ENCODE measurements at regions not wholly inside any gene's neighbourhood (a gene's known extent, or its start where the extent isn't known, plus 50 kb on each side); places are given as distances from the start of the nearest gene placed in this dataset.
"Not testable (repeated sequence)": the region's sequence is repeated elsewhere in the genome, so short reads cannot be mapped to it uniquely, and the experiment has no call there.

GRCh38 chr2:4882941-4883340, 809.2 kb upstream of the SOX11 start:
- FAIRE-seq = no peak

GRCh38 chr2:4883375-4883774, 808.8 kb upstream of the SOX11 start:
- FAIRE-seq = no peak

DNA sequence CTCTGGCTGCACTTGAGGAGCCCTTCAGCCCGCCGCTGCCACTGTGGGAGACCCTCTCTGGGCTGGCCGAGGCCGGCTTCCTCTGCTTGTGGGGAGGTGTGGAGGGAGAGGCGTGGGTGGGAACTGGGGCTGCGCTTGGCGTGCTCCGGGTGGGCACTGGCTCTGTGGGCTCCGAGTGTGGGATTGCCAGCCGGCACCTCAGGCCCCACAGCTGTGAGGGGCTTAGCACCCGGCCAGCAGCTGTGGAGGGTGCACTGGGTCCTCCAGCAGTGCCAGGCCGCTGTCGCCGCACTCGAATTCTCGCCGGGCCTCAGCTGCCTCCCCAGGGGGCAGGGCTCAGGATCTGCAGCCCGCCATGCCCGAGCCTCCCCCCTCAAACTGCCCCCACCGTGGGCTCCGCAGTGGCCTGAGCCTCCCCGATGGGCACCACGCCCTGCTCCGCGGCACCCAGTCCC, 808.0 kb upstream of the SOX11 start:
- no peak for FAIRE-seq

DNA sequence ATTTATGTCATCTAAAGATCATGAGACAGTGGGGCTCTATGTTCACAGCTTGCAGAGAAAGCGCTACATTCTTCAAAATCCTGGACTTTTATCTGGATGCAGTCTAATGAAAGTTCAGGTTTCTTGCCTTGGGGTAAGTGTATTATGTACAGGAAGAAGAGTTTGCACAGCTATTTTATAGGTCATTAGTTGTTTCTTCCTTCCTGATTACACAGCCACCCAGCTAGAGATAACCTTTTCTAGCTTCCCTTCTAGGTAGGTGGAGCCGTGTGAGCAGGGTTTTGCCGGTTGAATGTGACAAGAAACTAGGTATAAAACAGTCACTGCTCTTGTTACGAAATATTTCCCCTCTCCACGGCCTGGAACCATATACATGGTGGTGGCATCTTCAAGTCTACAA, 800.8 kb upstream of the SOX11 start:
- FAIRE-seq = no peak

DNA sequence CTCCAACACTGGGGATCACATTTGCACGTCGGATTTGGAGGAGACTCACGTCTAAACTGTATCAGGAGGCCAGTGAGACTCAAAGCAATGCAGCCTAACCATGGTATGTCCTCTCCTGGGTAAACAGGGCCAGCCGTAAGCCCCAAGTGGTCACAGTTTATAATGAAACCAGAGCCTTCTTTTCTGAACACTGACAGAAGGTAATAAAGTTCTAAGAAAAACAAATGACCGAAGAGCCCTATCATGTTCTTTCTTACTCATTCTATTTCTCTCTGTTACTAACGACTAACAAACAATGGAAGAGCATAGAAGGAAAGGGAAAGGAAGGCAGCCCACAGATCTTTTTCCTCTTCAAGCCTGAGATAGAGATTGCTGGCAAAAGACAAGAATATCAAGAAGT, 796.8 kb upstream of the SOX11 start:
- no peak for FAIRE-seq

GRCh38 chr2:4898706-4899105, 793.5 kb upstream of the SOX11 start:
- no peak for FAIRE-seq

- FAIRE-seq = no peak
Observed at GRCh38 chr2:4900242-4900641, 791.9 kb upstream of the SOX11 start.

- no peak for FAIRE-seq
Observed at GRCh38 chr2:4900861-4901770, 791.1 kb upstream of the SOX11 start.

- FAIRE-seq = no peak
Observed at GRCh38 chr2:4903656-4904348, 788.4 kb upstream of the SOX11 start.

GRCh38 chr2:4908461-4908860, 783.7 kb upstream of the SOX11 start:
- FAIRE-seq = no peak

DNA sequence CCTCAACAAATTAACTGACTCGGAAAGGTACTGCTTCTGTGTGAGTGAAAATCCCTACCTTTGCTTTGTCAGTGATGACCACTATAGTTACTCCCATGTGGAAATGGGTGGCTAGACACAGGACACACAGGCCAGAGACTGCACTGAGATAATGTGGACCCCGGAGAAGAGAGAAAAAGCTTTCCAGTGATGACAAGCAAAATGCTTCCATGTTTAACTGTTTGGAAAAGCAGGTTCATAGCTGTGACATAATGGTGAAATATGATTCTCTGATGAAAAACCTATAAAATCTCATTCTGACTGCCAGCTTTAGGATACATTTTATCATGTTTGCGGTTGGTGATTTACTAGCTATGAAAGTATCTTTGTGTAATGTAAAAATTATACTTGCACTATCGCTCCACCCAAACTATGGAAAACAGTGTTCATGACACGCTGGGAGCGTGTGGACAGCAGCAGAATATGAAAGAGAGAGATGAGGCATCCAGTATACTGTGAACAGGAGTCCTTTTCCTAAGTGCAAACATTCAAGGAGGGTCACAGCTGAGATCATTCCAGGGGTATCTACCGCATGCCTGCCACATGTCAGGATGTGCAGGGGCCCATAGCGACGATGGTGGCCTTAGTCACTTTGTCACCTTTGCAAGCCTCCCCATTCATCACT, 782.7 kb upstream of the SOX11 start:
- FAIRE-seq = no peak

GRCh38 chr2:4914036-4914435, 778.1 kb upstream of the SOX11 start:
- FAIRE-seq = no peak

GRCh38 chr2:4914551-4914950, 777.6 kb upstream of the SOX11 start:
- FAIRE-seq = no peak

GRCh38 chr2:4915357-4915756, 776.8 kb upstream of the SOX11 start:
- FAIRE-seq = no peak

DNA sequence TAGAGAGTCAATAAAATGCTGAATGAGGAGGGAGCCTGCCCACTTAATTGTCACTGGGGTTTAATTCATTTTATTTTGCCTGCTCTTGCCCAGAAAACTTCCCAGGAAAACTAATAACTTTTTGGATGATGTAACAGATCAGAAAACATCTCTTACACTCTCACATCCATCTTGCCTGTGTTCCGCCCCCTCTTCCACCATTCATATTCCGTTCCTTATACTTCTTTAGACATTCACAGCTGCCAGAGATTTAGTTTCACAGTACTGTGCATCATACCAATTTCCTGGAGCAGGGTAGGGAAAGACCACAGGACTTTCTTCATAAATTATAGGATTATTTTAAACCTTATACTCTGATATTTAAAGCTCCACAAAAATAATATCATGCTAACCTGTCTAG, 776.1 kb upstream of the SOX11 start:
- FAIRE-seq = no peak

DNA sequence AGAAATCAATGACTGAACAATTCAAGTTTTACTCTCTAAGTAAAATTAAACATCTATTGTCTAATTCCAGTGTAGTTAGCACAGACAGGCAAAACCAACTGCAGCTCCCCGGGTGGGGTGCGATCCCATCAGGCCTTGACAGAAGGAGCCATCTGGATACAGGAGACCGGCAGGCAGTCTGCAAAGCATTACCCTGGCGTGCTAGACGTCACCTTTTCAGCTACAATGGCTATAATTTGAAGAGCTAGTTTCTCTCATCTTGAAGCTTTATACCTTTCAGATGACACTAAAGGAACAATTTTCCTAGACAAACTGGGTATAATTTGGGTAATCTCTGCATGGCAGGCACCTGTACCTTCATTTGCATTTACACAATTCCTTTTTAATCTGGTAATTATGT, 761.5 kb upstream of the SOX11 start:
- no peak for FAIRE-seq

DNA sequence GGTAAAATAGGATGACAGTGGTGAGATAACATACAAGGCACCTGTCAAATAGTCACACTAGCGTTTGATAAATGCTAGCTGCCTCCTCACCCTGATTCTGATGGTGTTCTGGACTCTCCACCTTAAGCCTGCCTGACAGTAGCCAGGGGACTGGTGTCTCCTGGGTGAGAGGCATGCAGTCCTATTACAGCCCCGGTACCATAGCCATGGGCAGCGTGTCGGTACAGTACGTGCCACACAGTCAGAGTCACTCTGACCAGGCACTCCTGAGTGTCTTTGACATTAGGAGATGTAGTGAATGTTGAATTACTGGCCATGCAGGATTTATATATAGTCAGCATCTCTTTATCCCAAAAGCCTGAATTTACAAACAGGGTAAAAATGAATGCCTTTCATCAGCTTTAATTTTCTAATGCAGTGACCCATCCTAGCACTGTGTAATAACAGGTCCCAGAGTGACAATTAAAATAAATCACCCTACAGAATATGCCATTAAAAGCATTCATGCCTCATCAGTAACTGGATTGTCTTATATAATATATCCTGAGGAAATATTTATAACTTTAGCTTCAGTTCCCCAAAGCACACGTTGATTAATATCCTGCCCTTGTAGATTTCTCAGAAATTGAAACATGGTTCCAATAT, 760.3 kb upstream of the SOX11 start:
- FAIRE-seq = no peak

DNA sequence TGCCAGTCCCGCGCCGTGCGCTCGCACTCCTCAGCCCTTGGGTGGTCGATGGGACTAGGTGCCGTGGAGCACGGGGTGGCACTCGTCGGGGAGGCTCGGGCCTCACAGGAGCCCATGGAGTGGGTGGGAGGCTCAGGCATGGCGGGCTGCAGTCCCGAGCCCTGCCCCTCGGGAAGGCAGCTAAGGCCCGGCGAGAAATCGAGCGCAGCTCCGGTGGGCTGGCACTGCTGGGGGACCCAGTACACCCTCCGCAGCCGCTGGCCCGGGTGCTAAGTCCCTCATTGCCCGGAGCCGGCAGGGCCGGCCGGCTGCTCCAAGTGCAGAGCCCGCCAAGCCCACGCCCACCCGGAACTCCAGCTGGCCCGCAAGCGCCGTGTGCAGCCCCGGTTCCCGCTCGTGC, 756.9 kb upstream of the SOX11 start:
- FAIRE-seq = not testable (repeated sequence)

- no peak for FAIRE-seq
Observed at GRCh38 chr2:4937550-4937949, 754.6 kb upstream of the SOX11 start.

GRCh38 chr2:4938206-4938605, 754.0 kb upstream of the SOX11 start:
- no peak for FAIRE-seq

DNA sequence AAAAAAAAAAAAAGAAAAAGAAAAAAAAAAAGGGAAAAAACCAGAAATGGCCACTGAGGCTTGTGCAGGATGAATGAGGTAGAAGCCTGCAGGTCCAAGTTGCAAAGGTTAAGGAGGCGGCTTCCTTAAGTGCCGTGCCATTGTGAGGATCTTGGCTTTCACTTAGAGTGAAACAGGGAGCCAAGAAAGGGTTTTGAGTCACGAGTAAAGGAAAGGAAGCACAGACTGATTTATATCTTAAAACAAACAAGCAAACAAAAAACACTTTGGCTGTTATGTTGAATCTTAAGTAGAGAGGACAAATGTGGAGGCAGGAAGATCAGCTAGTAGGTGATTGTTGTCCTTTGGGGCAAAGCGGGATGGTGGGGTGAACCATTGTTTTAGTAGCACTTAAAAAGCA, 749.7 kb upstream of the SOX11 start:
- FAIRE-seq = no peak

GRCh38 chr2:4947911-4948310, 744.3 kb upstream of the SOX11 start:
- FAIRE-seq = no peak

DNA sequence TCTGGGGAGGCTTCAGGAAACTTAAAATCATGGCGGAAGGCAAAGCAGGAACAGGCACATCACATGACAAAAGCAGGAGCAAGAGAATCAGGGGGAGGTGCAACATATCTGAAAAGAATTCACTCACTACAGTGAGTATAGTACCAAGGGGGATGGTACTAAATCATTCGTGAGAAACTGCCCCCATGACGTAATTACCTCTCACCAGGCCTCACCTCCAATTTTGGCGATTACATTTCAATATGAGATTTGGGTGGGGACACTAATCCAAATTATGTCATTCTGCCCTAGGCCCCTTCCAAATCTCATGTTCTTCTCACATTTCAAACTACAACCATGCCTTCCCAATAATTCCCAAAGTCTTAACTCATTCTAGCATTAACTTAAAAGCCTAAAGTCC, 740.8 kb upstream of the SOX11 start:
- no peak for FAIRE-seq

Measured in TTC549 (cell line).